Panc1 (cell line): ENCODE measurements at regions not wholly inside any gene's neighbourhood (a gene's known extent, or its start where the extent isn't known, plus 50 kb on each side); places are given as distances from the start of the nearest gene placed in this dataset.

Source experiments
- ATAC-seq: fragments of 200-7000 bp; cut with Tn5 transposase; 2 replicates; pipeline ENCODE4 v1.9.1; 2020; ENCODE audit warnings: mild to moderate bottlenecking, moderate library complexity
- BruUV-seq: library from RNA; stranded (reverse); fragments of 400-500 nt; replicated peaks from 2 replicates; lab custom pipeline; 2021; lab: Mats Ljungman, UMichigan
- CTCF ChIA-PET: fragments of 300-600 bp; sonication (Branson Sonifier 250); formaldehyde crosslinking; loops from one replicate; lab custom pipeline; 2022; ENCODE audit warnings: antibody characterized with exemption; lab: Charles Lee
- POLR2A ChIA-PET: fragments of 300-600 bp; sonication (Branson Sonifier 250); formaldehyde crosslinking; loops from one replicate; lab custom pipeline; 2022; ENCODE audit warnings: antibody characterized with exemption; lab: Charles Lee
- DNase-seq: peaks from one replicate; pipeline ENCODE4 v3.0.0-alpha.2; 2010; ENCODE audit warnings: low read depth, low spot score
- H3K27ac ChIP-seq: 2 replicates; pipeline ENCODE4 v1.5.1; 2011; ENCODE audit warnings: mild to moderate bottlenecking, low read length, inconsistent platforms
- H3K27me3 ChIP-seq: fragments of 200-500 bp; sonication (Bioruptor generic); 2 replicates; pipeline ENCODE4 v1.6.0; 2014; ENCODE audit warnings: low read length, inconsistent platforms; ENCODE audit not compliant: control insufficient read depth, insufficient read depth
- H3K36me3 ChIP-seq: fragments of 200-500 bp; sonication (Bioruptor generic); 2 replicates; pipeline ENCODE4 v1.5.1; 2014; ENCODE audit warnings: inconsistent platforms, mild to moderate bottlenecking, low read length, moderate library complexity; ENCODE audit not compliant: control insufficient read depth, insufficient read depth
- H3K4me1 ChIP-seq: 2 replicates; pipeline ENCODE4 v1.5.1; 2011; ENCODE audit warnings: inconsistent platforms, mild to moderate bottlenecking, low read length, moderate library complexity; ENCODE audit not compliant: control insufficient read depth, insufficient read depth
- H3K4me3 ChIP-seq, 2 experiments: 2 replicates each; pipeline ENCODE4 v1.5.1; 2011 to 2012; ENCODE audit warnings: low read depth in 2 of 2, low read length in 2 of 2, mild to moderate bottlenecking in 2 of 2, inconsistent platforms in 1 of 2, moderate library complexity in 1 of 2
- H3K9me3 ChIP-seq: fragments of 200-500 bp; sonication (Bioruptor generic); 2 replicates; pipeline ENCODE4 v1.5.1; 2014; ENCODE audit warnings: low read depth, mild to moderate bottlenecking, inconsistent platforms, low read length, moderate library complexity; ENCODE audit not compliant: control insufficient read depth, insufficient read depth
- POLR2AphosphoS5 ChIP-seq: IDR thresholded peaks from 2 replicates; pipeline ENCODE4 v1.6.1; 2012; ENCODE audit warnings: mild to moderate bottlenecking, low read depth, low read length, moderate library complexity
- SIN3A ChIP-seq: IDR thresholded peaks from 2 replicates; pipeline ENCODE4 v1.6.1; 2012; ENCODE audit warnings: low read depth, mild to moderate bottlenecking, low read length, moderate library complexity, borderline replicate concordance; ENCODE audit not compliant: insufficient read depth
- TCF7L2 ChIP-seq: IDR thresholded peaks from 2 replicates; pipeline ENCODE4 v1.6.1; 2011; ENCODE audit warnings: mild to moderate bottlenecking, low read depth, low read length, inconsistent platforms
- in situ Hi-C: cut with HindIII; loops from 2 replicates; pipeline ENCODE4 v1.10.0; 2016; ENCODE audit warnings: low sequenced_read_pairs, low pct_unique_long_range_greater_than_20kb
- intact Hi-C: fragments of 100-400 bp; cut with micrococcal nuclease; formaldehyde crosslinking; loops from one replicate; pipeline ENCODE4 v1.10.0; 2022; ENCODE audit not compliant: unreplicated experiment
- TF ChIP-seq, protein P1 (sequence below): fragments of 450-650 bp; IDR thresholded peaks from 2 replicates; pipeline ENCODE4 v1.5.1; 2017; ENCODE audit warnings: mild to moderate bottlenecking
- TF ChIP-seq, protein P2 (sequence below), 2 experiments: IDR thresholded peaks; 2 replicates each; pipeline ENCODE4 v1.6.1; 2011 to 2012; ENCODE audit warnings: low read depth in 2 of 2, control low read depth in 1 of 2, low read length in 1 of 2, mild to moderate bottlenecking in 1 of 2, moderate library complexity in 1 of 2; ENCODE audit not compliant: insufficient read depth in 1 of 2

DNA sequence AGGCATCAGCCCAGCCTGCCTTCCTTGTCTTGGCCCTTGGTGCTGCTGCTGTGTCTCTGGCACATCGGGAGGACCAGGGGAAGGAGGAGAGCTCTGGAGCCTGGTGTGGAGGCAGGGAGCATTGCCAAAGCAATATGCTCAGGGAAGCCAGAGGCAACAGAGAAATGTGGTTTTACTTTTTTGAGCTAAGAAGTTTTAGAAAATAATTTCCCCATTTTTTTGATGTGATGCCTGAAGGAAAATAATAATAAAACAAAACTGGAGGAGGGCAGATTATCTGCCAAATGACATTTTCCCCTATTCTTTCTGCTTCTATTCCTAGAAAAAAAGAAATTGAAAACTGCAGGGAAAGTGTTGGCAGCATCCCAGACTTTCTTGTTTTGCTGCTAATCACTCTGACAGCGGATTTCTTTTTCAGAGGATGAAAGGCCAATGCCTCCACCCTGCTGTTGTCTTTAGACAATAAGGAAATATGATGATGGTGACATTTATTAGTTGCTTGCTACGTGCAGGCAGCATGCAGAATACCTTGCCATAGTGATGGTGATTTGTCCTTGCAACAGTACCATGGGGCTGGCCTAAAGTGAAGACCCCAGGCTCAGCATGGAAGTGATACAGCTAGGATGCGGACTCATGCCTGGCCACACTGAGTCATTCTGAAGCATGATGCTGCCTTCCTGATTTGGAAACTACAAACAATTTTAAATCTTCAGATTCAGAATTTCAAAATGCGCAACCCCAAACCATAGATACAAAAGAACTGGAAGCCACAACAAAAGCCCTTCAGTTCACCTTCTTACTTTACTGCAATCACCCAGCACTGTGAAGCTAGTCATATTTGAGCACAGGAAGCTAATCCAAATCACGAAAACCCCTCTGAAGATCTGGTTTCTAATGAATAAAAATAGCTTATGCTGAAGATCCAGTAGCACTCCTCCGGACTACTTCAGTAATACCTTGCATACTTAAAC lies 260.2 kb upstream of the TMEM72 start:
- no peaks in the 10 kb centered on the region for H3K27me3 ChIP-seq
- in situ Hi-C loops = no loop called here
- intact Hi-C loops = no loop called here
- TF ChIP-seq, protein P1, sequence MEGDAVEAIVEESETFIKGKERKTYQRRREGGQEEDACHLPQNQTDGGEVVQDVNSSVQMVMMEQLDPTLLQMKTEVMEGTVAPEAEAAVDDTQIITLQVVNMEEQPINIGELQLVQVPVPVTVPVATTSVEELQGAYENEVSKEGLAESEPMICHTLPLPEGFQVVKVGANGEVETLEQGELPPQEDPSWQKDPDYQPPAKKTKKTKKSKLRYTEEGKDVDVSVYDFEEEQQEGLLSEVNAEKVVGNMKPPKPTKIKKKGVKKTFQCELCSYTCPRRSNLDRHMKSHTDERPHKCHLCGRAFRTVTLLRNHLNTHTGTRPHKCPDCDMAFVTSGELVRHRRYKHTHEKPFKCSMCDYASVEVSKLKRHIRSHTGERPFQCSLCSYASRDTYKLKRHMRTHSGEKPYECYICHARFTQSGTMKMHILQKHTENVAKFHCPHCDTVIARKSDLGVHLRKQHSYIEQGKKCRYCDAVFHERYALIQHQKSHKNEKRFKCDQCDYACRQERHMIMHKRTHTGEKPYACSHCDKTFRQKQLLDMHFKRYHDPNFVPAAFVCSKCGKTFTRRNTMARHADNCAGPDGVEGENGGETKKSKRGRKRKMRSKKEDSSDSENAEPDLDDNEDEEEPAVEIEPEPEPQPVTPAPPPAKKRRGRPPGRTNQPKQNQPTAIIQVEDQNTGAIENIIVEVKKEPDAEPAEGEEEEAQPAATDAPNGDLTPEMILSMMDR = no peak
- TF ChIP-seq, protein P2, sequence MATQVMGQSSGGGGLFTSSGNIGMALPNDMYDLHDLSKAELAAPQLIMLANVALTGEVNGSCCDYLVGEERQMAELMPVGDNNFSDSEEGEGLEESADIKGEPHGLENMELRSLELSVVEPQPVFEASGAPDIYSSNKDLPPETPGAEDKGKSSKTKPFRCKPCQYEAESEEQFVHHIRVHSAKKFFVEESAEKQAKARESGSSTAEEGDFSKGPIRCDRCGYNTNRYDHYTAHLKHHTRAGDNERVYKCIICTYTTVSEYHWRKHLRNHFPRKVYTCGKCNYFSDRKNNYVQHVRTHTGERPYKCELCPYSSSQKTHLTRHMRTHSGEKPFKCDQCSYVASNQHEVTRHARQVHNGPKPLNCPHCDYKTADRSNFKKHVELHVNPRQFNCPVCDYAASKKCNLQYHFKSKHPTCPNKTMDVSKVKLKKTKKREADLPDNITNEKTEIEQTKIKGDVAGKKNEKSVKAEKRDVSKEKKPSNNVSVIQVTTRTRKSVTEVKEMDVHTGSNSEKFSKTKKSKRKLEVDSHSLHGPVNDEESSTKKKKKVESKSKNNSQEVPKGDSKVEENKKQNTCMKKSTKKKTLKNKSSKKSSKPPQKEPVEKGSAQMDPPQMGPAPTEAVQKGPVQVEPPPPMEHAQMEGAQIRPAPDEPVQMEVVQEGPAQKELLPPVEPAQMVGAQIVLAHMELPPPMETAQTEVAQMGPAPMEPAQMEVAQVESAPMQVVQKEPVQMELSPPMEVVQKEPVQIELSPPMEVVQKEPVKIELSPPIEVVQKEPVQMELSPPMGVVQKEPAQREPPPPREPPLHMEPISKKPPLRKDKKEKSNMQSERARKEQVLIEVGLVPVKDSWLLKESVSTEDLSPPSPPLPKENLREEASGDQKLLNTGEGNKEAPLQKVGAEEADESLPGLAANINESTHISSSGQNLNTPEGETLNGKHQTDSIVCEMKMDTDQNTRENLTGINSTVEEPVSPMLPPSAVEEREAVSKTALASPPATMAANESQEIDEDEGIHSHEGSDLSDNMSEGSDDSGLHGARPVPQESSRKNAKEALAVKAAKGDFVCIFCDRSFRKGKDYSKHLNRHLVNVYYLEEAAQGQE (IDR thresholded peaks at IDR 0.05; ENCODE audit: insufficient read depth in 1 of 2, low read depth in 2 of 2, low read length in 1 of 2) = no peak
- TF ChIP-seq TCF7L2 (no peak), POLR2AphosphoS5 (no peak), SIN3A (no peak)
- no peak for DNase-seq
- no peak overlapping the region for H3K4me3 ChIP-seq
- BruUV-seq = no TSS peak
- POLR2A ChIA-PET = no interaction called here
- H3K9me3 ChIP-seq = no peaks in the 10 kb centered on the region
- CTCF ChIA-PET = no interaction called here
- H3K36me3 ChIP-seq = no peaks in the 10 kb centered on the region
- ATAC-seq = no peak
- no peaks in the 10 kb centered on the region for H3K4me1 ChIP-seq
- H3K27ac ChIP-seq = no peak overlapping the region

DNA sequence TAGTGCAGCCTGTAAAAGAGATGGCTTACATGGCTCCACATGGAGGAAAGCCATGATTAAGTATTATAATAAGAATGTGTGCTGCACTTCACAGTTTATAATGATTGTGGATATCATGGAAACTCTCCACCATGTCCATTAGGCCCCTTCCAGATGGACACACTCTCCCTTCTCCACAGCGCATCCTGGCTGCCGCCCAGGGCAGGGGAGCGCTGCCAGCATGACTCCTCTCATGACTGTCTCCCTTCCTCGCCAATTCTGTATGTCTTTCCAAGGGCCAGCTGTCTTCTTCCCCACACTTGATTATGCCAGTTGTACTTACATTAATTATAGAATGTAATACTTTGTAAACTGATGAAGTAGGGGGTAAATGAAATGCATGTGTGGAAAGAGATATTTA lies 259.3 kb upstream of the TMEM72 start:
- H3K27ac ChIP-seq = no peak overlapping the region
- no peak for ATAC-seq
- H3K36me3 ChIP-seq = no peaks in the 10 kb centered on the region
- CTCF ChIA-PET = no interaction called here
- no peak for TF ChIP-seq SIN3A
- TF ChIP-seq, protein P2 (IDR thresholded peaks at IDR 0.05; ENCODE audit: insufficient read depth in 1 of 2, low read depth in 2 of 2, low read length in 1 of 2) = no peak
- no peak for TF ChIP-seq TCF7L2
- TF ChIP-seq POLR2AphosphoS5 = no peak
- TF ChIP-seq, protein P1 = no peak
- no peaks in the 10 kb centered on the region for H3K27me3 ChIP-seq
- H3K4me1 ChIP-seq = no peaks in the 10 kb centered on the region
- in situ Hi-C loops (no loop called here), intact Hi-C loops (no loop called here)
- BruUV-seq = no TSS peak
- no peak for DNase-seq
- H3K9me3 ChIP-seq = no peaks in the 10 kb centered on the region
- POLR2A ChIA-PET = no interaction called here
- H3K4me3 ChIP-seq = no peak overlapping the region
